ENCODE measurements at regions not wholly inside any gene's neighbourhood (a gene's known extent, or its start where the extent isn't known, plus 50 kb on each side); places are given as distances from the start of the nearest gene placed in this dataset.

- DNase-seq (ENCODE audit: extremely low spot score, unreplicated experiment) = no peak
- Mint-ChIP-seq H3K9me3 (ENCODE audit: unreplicated experiment) (no peaks in the 10 kb centered on the region), H3K27me3 (ENCODE audit: unreplicated experiment) (peaks cover 9% of the 10 kb centered on the region), H3K4me1 (ENCODE audit: unreplicated experiment) (no peaks in the 10 kb centered on the region), H3K36me3 (ENCODE audit: unreplicated experiment) (no peaks in the 10 kb centered on the region), H3K27ac (ENCODE audit: unreplicated experiment) (no peak overlapping the region), H3K4me3 (ENCODE audit: unreplicated experiment) (no peak overlapping the region)
- no peak for TF ChIP-seq CTCF (IDR thresholded peaks at IDR 0.05)
Observed at GRCh38 chr3:89606151-89606550, 498.7 kb downstream of the EPHA3 start.

GRCh38 chr3:89612027-89612426 lies 504.6 kb downstream of the EPHA3 start:
- no peak for TF ChIP-seq CTCF (IDR thresholded peaks at IDR 0.05)
- DNase-seq (ENCODE audit: extremely low spot score, unreplicated experiment) = no peak
- no peaks in the 10 kb centered on the region for H3K4me1 Mint-ChIP-seq (ENCODE audit: unreplicated experiment)
- no peak overlapping the region for H3K27ac Mint-ChIP-seq (ENCODE audit: unreplicated experiment)
- H3K27me3 Mint-ChIP-seq (ENCODE audit: unreplicated experiment) = peaks cover 6% of the 10 kb centered on the region
- no peak overlapping the region for H3K4me3 Mint-ChIP-seq (ENCODE audit: unreplicated experiment)
- H3K9me3 Mint-ChIP-seq (ENCODE audit: unreplicated experiment) = no peaks in the 10 kb centered on the region
- no peaks in the 10 kb centered on the region for H3K36me3 Mint-ChIP-seq (ENCODE audit: unreplicated experiment)

DNA sequence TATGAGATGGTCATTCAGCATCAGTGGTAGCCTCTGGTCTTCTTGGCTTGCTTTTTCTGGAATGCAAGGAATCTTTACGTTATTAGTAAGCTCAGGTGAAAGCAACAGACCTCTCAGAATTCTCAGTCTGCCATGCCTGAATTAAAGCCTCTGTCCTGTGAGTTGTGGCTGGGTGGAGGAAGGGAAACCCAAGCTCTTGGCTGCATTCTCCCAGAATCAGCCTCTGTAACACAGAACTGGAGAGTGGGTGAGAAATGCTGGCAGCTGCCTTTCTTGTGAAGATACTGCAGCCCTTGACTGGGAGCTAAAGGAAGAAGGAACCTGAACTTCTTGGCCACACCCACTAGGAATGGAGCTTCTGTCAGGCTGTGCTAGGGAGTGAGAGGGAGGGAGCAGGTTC lies 505.8 kb downstream of the EPHA3 start:
- Mint-ChIP-seq H3K36me3 (ENCODE audit: unreplicated experiment) (no peaks in the 10 kb centered on the region), H3K27me3 (ENCODE audit: unreplicated experiment) (peaks cover 7% of the 10 kb centered on the region), H3K27ac (ENCODE audit: unreplicated experiment) (no peak overlapping the region), H3K4me1 (ENCODE audit: unreplicated experiment) (peaks cover 1% of the 10 kb centered on the region), H3K4me3 (ENCODE audit: unreplicated experiment) (no peak overlapping the region), H3K9me3 (ENCODE audit: unreplicated experiment) (no peaks in the 10 kb centered on the region)
- TF ChIP-seq CTCF (IDR thresholded peaks at IDR 0.05) = no peak
- DNase-seq (ENCODE audit: extremely low spot score, unreplicated experiment) = no peak

GRCh38 chr3:89617706-89618105 lies 510.3 kb downstream of the EPHA3 start:
- Mint-ChIP-seq H3K4me3 (ENCODE audit: unreplicated experiment) (no peak overlapping the region), H3K36me3 (ENCODE audit: unreplicated experiment) (no peaks in the 10 kb centered on the region), H3K9me3 (ENCODE audit: unreplicated experiment) (no peaks in the 10 kb centered on the region), H3K27ac (ENCODE audit: unreplicated experiment) (no peak overlapping the region), H3K4me1 (ENCODE audit: unreplicated experiment) (peaks cover 1% of the 10 kb centered on the region), H3K27me3 (ENCODE audit: unreplicated experiment) (peaks cover 9% of the 10 kb centered on the region)
- no peak for TF ChIP-seq CTCF (IDR thresholded peaks at IDR 0.05)
- no peak for DNase-seq (ENCODE audit: extremely low spot score, unreplicated experiment)

- no peaks in the 10 kb centered on the region for H3K9me3 Mint-ChIP-seq (ENCODE audit: unreplicated experiment)
- H3K27ac Mint-ChIP-seq (ENCODE audit: unreplicated experiment) = no peak overlapping the region
- peaks cover 1% of the 10 kb centered on the region for H3K4me1 Mint-ChIP-seq (ENCODE audit: unreplicated experiment)
- no peaks in the 10 kb centered on the region for H3K36me3 Mint-ChIP-seq (ENCODE audit: unreplicated experiment)
- no peak for DNase-seq (ENCODE audit: extremely low spot score, unreplicated experiment)
- peaks cover 7% of the 10 kb centered on the region for H3K27me3 Mint-ChIP-seq (ENCODE audit: unreplicated experiment)
- H3K4me3 Mint-ChIP-seq (ENCODE audit: unreplicated experiment) = no peak overlapping the region
- no peak for TF ChIP-seq CTCF (IDR thresholded peaks at IDR 0.05)
Observed at GRCh38 chr3:89619263-89619662, 511.8 kb downstream of the EPHA3 start.
